ENCODE measurements at regions not wholly inside any gene's neighbourhood (a gene's known extent, or its start where the extent isn't known, plus 50 kb on each side); places are given as distances from the start of the nearest gene placed in this dataset.

DNA sequence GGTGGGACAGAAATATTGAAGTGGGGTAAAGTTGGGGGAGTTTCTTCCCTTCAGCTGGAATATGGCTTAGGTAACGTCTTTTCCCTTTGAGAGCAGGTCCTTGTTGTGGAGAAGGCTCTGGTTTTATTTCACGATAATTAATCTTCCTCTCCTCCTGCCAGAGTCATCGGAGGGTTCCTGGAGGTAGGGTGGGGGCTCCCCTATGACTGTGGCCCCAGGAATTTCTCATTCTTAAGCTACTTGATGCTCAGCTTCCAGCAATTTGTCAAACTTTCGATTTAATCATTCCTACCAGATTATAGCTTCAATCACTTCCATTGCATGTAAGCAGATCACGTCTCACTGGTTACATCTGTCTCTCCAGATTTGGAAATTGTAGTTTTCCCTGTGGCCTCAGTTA, 242.8 kb upstream of the PLET1 start:
- Histone ChIP-seq H3K9ac (replicated peaks; ENCODE audit: extremely low read depth, insufficient read depth, low read length) (no peak overlapping the region), H3K4me2 (ENCODE audit: insufficient read depth, low read length) (no peak overlapping the region), H3K9me3 (replicated peaks; ENCODE audit: control insufficient read depth, insufficient read depth, low read length) (no peaks in the 10 kb centered on the region), H3K27ac (ENCODE audit: insufficient read depth, low read depth, low read length) (no peak overlapping the region), H2AFZ (ENCODE audit: low read depth, low read length) (no peak overlapping the region), H3K79me2 (ENCODE audit: control insufficient read depth, insufficient read depth, low read length) (no peaks in the 10 kb centered on the region), H3K4me3 (replicated peaks in 1 of 3; ENCODE audit: insufficient read depth in 1 of 3, low read depth in 1 of 3, low read length in 3 of 3) (no peak overlapping the region), H4K20me1 (replicated peaks; ENCODE audit: control insufficient read depth, extremely low read depth, insufficient read depth, low read length) (no peaks in the 10 kb centered on the region), H3K27me3 (ENCODE audit: control insufficient read depth in 2 of 2, insufficient read depth in 2 of 2, low read length in 2 of 2) (no peaks in the 10 kb centered on the region), H3K4me1 (ENCODE audit: control insufficient read depth, extremely low read depth, insufficient read depth, low read length) (no peaks in the 10 kb centered on the region), H3K36me3 (ENCODE audit: control insufficient read depth in 2 of 2, extremely low read depth in 1 of 2, insufficient read depth in 2 of 2, low read length in 2 of 2) (no peaks in the 10 kb centered on the region), H3K9me1 (replicated peaks; ENCODE audit: control insufficient read depth, extremely low read depth, insufficient read depth, low read length) (no peaks in the 10 kb centered on the region)
- BruUV-seq (replicated peaks) = no TSS peak
- TF ChIP-seq FOS (IDR thresholded peaks at IDR 0.05; ENCODE audit: borderline replicate concordance, insufficient read depth, low read length) = no peak
- no peak for TF ChIP-seq POLR2A (IDR thresholded peaks at IDR 0.05; ENCODE audit: low read depth, low read length)
- TF ChIP-seq JUN (IDR thresholded peaks at IDR 0.05; ENCODE audit: borderline replicate concordance, insufficient read depth, insufficient read length, low read depth) = no peak
- TF ChIP-seq, protein P1, sequence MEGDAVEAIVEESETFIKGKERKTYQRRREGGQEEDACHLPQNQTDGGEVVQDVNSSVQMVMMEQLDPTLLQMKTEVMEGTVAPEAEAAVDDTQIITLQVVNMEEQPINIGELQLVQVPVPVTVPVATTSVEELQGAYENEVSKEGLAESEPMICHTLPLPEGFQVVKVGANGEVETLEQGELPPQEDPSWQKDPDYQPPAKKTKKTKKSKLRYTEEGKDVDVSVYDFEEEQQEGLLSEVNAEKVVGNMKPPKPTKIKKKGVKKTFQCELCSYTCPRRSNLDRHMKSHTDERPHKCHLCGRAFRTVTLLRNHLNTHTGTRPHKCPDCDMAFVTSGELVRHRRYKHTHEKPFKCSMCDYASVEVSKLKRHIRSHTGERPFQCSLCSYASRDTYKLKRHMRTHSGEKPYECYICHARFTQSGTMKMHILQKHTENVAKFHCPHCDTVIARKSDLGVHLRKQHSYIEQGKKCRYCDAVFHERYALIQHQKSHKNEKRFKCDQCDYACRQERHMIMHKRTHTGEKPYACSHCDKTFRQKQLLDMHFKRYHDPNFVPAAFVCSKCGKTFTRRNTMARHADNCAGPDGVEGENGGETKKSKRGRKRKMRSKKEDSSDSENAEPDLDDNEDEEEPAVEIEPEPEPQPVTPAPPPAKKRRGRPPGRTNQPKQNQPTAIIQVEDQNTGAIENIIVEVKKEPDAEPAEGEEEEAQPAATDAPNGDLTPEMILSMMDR (IDR thresholded peaks at IDR 0.05; ENCODE audit: extremely low read depth in 1 of 2, insufficient read depth in 1 of 2, low read depth in 1 of 2, low read length in 2 of 2) = no peak
- no peak for TF ChIP-seq MYC (IDR thresholded peaks at IDR 0.05; ENCODE audit: low read depth, low read length)
- TF ChIP-seq, protein P2, sequence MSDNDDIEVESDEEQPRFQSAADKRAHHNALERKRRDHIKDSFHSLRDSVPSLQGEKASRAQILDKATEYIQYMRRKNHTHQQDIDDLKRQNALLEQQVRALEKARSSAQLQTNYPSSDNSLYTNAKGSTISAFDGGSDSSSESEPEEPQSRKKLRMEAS (IDR thresholded peaks at IDR 0.05; ENCODE audit: insufficient read depth, insufficient read length) = no peak
- ChIA-PET POLR2A (no interaction called here), CTCF (interaction anchor here (1.2 kb wide), 1 partner anchor 52 kb away, joined by 4 read pairs; no protein-coding TSS in a partner anchor)
- DNase-seq (ENCODE audit: low read depth, low spot score) (no peak), FAIRE-seq (no peak)
- intact Hi-C loops (cut with micrococcal nuclease) = no loop called here
- dilution Hi-C loops (cut with MboI; ENCODE audit: extremely low pct_ligation_motif_present, low sequenced_read_pairs) = no loop called here

DNA sequence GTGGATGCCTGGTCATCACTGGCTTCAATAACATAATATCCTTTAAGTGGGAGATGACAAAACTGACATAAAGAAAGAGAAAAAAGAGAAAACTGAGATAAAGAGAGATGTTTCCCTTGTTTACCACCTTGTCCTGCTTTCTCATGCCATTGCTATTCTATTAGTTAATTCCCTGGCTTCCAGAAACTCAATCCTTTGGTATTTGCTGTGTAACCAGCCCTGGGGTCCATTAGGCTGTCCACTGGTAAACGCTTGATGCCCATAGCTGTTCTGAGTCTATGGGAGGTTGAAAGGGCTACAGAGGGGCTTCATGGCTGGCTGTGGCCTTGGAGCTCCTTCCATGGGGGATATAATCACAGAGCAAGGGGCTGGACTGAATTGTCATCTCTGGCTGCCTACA, 243.4 kb upstream of the PLET1 start:
- Histone ChIP-seq H3K79me2 (ENCODE audit: control insufficient read depth, insufficient read depth, low read length) (no peaks in the 10 kb centered on the region), H2AFZ (ENCODE audit: low read depth, low read length) (no peak overlapping the region), H3K4me3 (replicated peaks in 1 of 3; ENCODE audit: insufficient read depth in 1 of 3, low read depth in 1 of 3, low read length in 3 of 3) (no peak overlapping the region), H3K27ac (ENCODE audit: insufficient read depth, low read depth, low read length) (no peak overlapping the region), H3K4me2 (ENCODE audit: insufficient read depth, low read length) (no peak overlapping the region), H3K36me3 (ENCODE audit: control insufficient read depth in 2 of 2, extremely low read depth in 1 of 2, insufficient read depth in 2 of 2, low read length in 2 of 2) (no peaks in the 10 kb centered on the region), H3K9me3 (replicated peaks; ENCODE audit: control insufficient read depth, insufficient read depth, low read length) (no peaks in the 10 kb centered on the region), H4K20me1 (replicated peaks; ENCODE audit: control insufficient read depth, extremely low read depth, insufficient read depth, low read length) (no peaks in the 10 kb centered on the region), H3K4me1 (ENCODE audit: control insufficient read depth, extremely low read depth, insufficient read depth, low read length) (no peaks in the 10 kb centered on the region), H3K9ac (replicated peaks; ENCODE audit: extremely low read depth, insufficient read depth, low read length) (no peak overlapping the region), H3K9me1 (replicated peaks; ENCODE audit: control insufficient read depth, extremely low read depth, insufficient read depth, low read length) (no peaks in the 10 kb centered on the region), H3K27me3 (ENCODE audit: control insufficient read depth in 2 of 2, insufficient read depth in 2 of 2, low read length in 2 of 2) (no peaks in the 10 kb centered on the region)
- ChIA-PET POLR2A (no interaction called here), CTCF (no interaction called here)
- no peak for DNase-seq (ENCODE audit: low read depth, low spot score)
- TF ChIP-seq FOS (IDR thresholded peaks at IDR 0.05; ENCODE audit: borderline replicate concordance, insufficient read depth, low read length) (no peak), POLR2A (IDR thresholded peaks at IDR 0.05; ENCODE audit: low read depth, low read length) (no peak), JUN (IDR thresholded peaks at IDR 0.05; ENCODE audit: borderline replicate concordance, insufficient read depth, insufficient read length, low read depth) (no peak), EZH2 (IDR thresholded peaks at IDR 0.05; ENCODE audit: borderline replicate concordance, low read depth, low read length, severe bottlenecking) (no peak), GATA2 (IDR thresholded peaks at IDR 0.05; ENCODE audit: insufficient read depth, insufficient read length, low read depth, low read length) (no peak), MYC (IDR thresholded peaks at IDR 0.05; ENCODE audit: low read depth, low read length) (no peak), POLR2AphosphoS5 (IDR thresholded peaks at IDR 0.05; ENCODE audit: insufficient read depth, low read depth, low read length) (no peak)
- TF ChIP-seq, protein P1 (IDR thresholded peaks at IDR 0.05; ENCODE audit: extremely low read depth in 1 of 2, insufficient read depth in 1 of 2, low read depth in 1 of 2, low read length in 2 of 2) = no peak
- TF ChIP-seq, protein P2 (IDR thresholded peaks at IDR 0.05; ENCODE audit: insufficient read depth, insufficient read length) = no peak
- FAIRE-seq = no peak
- dilution Hi-C loops (cut with MboI; ENCODE audit: extremely low pct_ligation_motif_present, low sequenced_read_pairs) = no loop called here
- BruUV-seq (replicated peaks) = no TSS peak
- intact Hi-C loops (cut with micrococcal nuclease) = no loop called here
